WERI-Rb-1 (cell line): ENCODE measurements at regions not wholly inside any gene's neighbourhood (a gene's known extent, or its start where the extent isn't known, plus 50 kb on each side); places are given as distances from the start of the nearest gene placed in this dataset.

Experiments used
- DNase-seq: peaks from one replicate; pipeline ENCODE4 v3.0.0-alpha.2; 2020
- H3K27ac ChIP-seq: fragments of 250-450 bp; sonication (Bioruptor Pico); 2 replicates; pipeline ENCODE4 v1.5.1; 2020; ENCODE audit warnings: mild to moderate bottlenecking, moderate library complexity
- H3K27me3 ChIP-seq: fragments of 250-450 bp; sonication (Bioruptor Pico); 2 replicates; pipeline ENCODE4 v1.5.1; 2021; ENCODE audit warnings: mild to moderate bottlenecking, low read depth, moderate library complexity; ENCODE audit not compliant: insufficient read depth, severe bottlenecking
- H3K36me3 ChIP-seq: fragments of 250-450 bp; sonication (Bioruptor Pico); 2 replicates; pipeline ENCODE4 v1.5.1; 2020; ENCODE audit warnings: mild to moderate bottlenecking, moderate library complexity
- H3K4me3 ChIP-seq: 2 replicates; pipeline ENCODE4 v1.5.1; 2011; ENCODE audit warnings: low read depth, mild to moderate bottlenecking, control low read depth, low read length
- H3K9me3 ChIP-seq: fragments of 250-450 bp; sonication (Bioruptor Pico); 2 replicates; pipeline ENCODE4 v1.5.1; 2021; ENCODE audit warnings: mild to moderate bottlenecking, moderate library complexity; ENCODE audit not compliant: severe bottlenecking
- TF ChIP-seq, protein P1 (sequence below): IDR thresholded peaks from 2 replicates; pipeline ENCODE4 v1.5.1; 2011; ENCODE audit warnings: low read depth, mild to moderate bottlenecking, control low read depth, inconsistent platforms, low read length

GRCh38 chr21:35370071-35370470 lies 321.0 kb upstream of the RUNX1 start:
- Histone ChIP-seq H3K9me3 (no peaks in the 10 kb centered on the region), H3K4me3 (no peak overlapping the region), H3K27me3 (peaks cover 82% of the 10 kb centered on the region), H3K36me3 (no peaks in the 10 kb centered on the region), H3K27ac (no peak overlapping the region)
- no peak for DNase-seq
- TF ChIP-seq, protein P1, sequence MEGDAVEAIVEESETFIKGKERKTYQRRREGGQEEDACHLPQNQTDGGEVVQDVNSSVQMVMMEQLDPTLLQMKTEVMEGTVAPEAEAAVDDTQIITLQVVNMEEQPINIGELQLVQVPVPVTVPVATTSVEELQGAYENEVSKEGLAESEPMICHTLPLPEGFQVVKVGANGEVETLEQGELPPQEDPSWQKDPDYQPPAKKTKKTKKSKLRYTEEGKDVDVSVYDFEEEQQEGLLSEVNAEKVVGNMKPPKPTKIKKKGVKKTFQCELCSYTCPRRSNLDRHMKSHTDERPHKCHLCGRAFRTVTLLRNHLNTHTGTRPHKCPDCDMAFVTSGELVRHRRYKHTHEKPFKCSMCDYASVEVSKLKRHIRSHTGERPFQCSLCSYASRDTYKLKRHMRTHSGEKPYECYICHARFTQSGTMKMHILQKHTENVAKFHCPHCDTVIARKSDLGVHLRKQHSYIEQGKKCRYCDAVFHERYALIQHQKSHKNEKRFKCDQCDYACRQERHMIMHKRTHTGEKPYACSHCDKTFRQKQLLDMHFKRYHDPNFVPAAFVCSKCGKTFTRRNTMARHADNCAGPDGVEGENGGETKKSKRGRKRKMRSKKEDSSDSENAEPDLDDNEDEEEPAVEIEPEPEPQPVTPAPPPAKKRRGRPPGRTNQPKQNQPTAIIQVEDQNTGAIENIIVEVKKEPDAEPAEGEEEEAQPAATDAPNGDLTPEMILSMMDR: no peak

GRCh38 chr21:35368326-35368725 lies 319.2 kb upstream of the RUNX1 start:
- Histone ChIP-seq H3K36me3 (no peaks in the 10 kb centered on the region), H3K27me3 (peaks cover 81% of the 10 kb centered on the region), H3K4me3 (no peak overlapping the region), H3K27ac (no peak overlapping the region), H3K9me3 (no peaks in the 10 kb centered on the region)
- DNase-seq: no peak
- TF ChIP-seq, protein P1: no peak

- DNase-seq: no peak
- Histone ChIP-seq H3K36me3 (no peaks in the 10 kb centered on the region), H3K27ac (no peak overlapping the region), H3K9me3 (no peaks in the 10 kb centered on the region), H3K4me3 (no peak overlapping the region), H3K27me3 (peaks cover 85% of the 10 kb centered on the region)
- TF ChIP-seq, protein P1: no peak
These were observed 318.5 kb upstream of the RUNX1 start for GRCh38 chr21:35367553-35367952.

- Histone ChIP-seq H3K27ac (no peak overlapping the region), H3K4me3 (no peak overlapping the region), H3K36me3 (no peaks in the 10 kb centered on the region)
These were observed 317.4 kb upstream of the RUNX1 start for GRCh38 chr21:35366394-35367080.

GRCh38 chr21:35363458-35363857 lies 314.4 kb upstream of the RUNX1 start:
- DNase-seq: no peak
- Histone ChIP-seq H3K27me3 (peaks cover 71% of the 10 kb centered on the region), H3K9me3 (no peaks in the 10 kb centered on the region), H3K4me3 (no peak overlapping the region), H3K36me3 (no peaks in the 10 kb centered on the region), H3K27ac (no peak overlapping the region)
- TF ChIP-seq, protein P1: no peak

More at GRCh38 chr21:35366394-35367080, 317.4 kb upstream of the RUNX1 start:
- no peak for DNase-seq
- Histone ChIP-seq H3K27me3 (peaks cover 85% of the 10 kb centered on the region), H3K9me3 (no peaks in the 10 kb centered on the region)
- TF ChIP-seq, protein P1: no peak

DNA sequence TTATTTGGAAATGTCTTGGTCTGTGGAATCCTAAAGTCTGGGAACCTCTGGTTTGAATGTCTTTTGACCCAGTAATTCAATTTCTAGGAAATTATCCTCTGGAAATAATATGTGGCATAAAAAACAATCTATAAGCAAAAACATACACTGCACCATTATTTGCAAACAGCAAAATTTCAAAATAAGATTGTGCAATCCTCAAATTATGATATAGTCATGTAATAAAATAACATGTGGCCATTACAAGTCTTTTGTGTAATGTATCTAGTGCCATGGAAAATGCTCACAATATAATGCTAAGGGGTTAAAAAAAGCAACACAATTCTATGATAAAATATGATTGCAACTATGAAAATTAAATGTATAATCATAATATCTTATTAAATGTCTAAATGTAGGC lies 312.9 kb upstream of the RUNX1 start:
- no peaks in the 10 kb centered on the region for H3K36me3 ChIP-seq
- H3K27me3 ChIP-seq: peaks cover 58% of the 10 kb centered on the region
- no peak for DNase-seq
- no peak overlapping the region for H3K4me3 ChIP-seq
- TF ChIP-seq, protein P1: no peak
- no peak overlapping the region for H3K27ac ChIP-seq
- H3K9me3 ChIP-seq: no peaks in the 10 kb centered on the region
